ENCODE measurements at regions not wholly inside any gene's neighbourhood (a gene's known extent, or its start where the extent isn't known, plus 50 kb on each side); places are given as distances from the start of the nearest gene placed in this dataset.
"Not testable (repeated sequence)": the region's sequence is repeated elsewhere in the genome, so short reads cannot be mapped to it uniquely, and the experiment has no call there.

- Histone ChIP-seq H2AFZ (ENCODE audit: low read depth) (no peak overlapping the region), H3K9me2 (no peaks in the 10 kb centered on the region), H3K9me3 (no peaks in the 10 kb centered on the region), H4K20me1 (ENCODE audit: insufficient read depth) (no peaks in the 10 kb centered on the region), H3F3A (replicated peaks; ENCODE audit: insufficient read depth) (no peaks in the 10 kb centered on the region), H3K9ac (no peak overlapping the region), H3K4me1 (ENCODE audit: control insufficient read depth in 1 of 2, insufficient read depth in 2 of 2, low read depth in 1 of 2, low read length in 1 of 2) (no peaks in the 10 kb centered on the region), H3K4me2 (no peak overlapping the region), H3K79me2 (ENCODE audit: insufficient read depth) (no peaks in the 10 kb centered on the region), H3K4me3 (ENCODE audit: low read depth in 2 of 2, low read length in 1 of 2) (no peak overlapping the region), H3K36me3 (replicated peaks in 1 of 2; ENCODE audit: control insufficient read depth in 1 of 2, insufficient read depth in 2 of 2, low read length in 1 of 2) (no peaks in the 10 kb centered on the region), H3K27ac (ENCODE audit: low read depth in 2 of 2, low read length in 1 of 2) (no peak overlapping the region), H3K27me3 (ENCODE audit: insufficient read depth) (peaks cover 8% of the 10 kb centered on the region; the same call in 1 of the 2 replicates)
- ChIA-PET POLR2A (no interaction called here), CTCF (no interaction called here)
- DNase-seq, result no peak
- no peak for TF ChIP-seq RXRA (IDR thresholded peaks at IDR 0.05; ENCODE audit: borderline replicate concordance, low read depth)
- no peak for TF ChIP-seq CHD2 (IDR thresholded peaks at IDR 0.05; ENCODE audit: low read length, partially characterized antibody)
Observed at GRCh38 chr1:157448636-157449035, 103.7 kb downstream of the FCRL5 start.

DNA sequence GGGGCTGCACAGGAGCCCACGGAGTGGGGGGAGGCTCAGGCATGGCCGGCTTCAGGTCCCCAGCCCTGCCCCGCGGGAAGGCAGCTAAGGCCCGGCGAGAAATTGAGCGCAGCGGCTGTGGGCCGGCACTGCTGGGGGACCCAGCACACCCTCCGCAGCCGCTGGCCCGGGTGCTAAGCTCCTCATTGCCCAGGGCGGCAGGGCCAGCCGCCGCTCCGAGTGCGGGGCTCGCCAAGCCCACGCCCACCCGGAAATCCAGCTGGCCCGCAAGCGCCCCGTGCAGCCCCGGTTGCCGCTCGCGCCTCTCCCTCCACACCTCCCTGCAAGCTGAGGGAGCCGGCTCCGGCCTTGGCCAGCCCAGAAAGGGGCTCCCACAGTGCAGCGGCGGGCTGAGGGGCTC, 106.0 kb downstream of the FCRL5 start:
- H3K27ac ChIP-seq (ENCODE audit: low read depth in 2 of 2, low read length in 1 of 2); H3K4me3 ChIP-seq (ENCODE audit: low read depth in 2 of 2, low read length in 1 of 2); H3K36me3 ChIP-seq (replicated peaks in 1 of 2; ENCODE audit: control insufficient read depth in 1 of 2, insufficient read depth in 2 of 2, low read length in 1 of 2); CTCF ChIA-PET; H2AFZ ChIP-seq (ENCODE audit: low read depth); H3K9me2 ChIP-seq; H3K4me2 ChIP-seq; H3K9ac ChIP-seq; H3K79me2 ChIP-seq (ENCODE audit: insufficient read depth); H3K9me3 ChIP-seq; H4K20me1 ChIP-seq (ENCODE audit: insufficient read depth); H3F3A ChIP-seq (replicated peaks; ENCODE audit: insufficient read depth); DNase-seq; H3K4me1 ChIP-seq (ENCODE audit: control insufficient read depth in 1 of 2, insufficient read depth in 2 of 2, low read depth in 1 of 2, low read length in 1 of 2); H3K27me3 ChIP-seq (ENCODE audit: insufficient read depth); POLR2A ChIA-PET: not testable (repeated sequence)
- 0% methylated on average over 1 of the region's 31 CpGs for WGBS (ENCODE audit: low lambda C conversion rate)

- H3K9me2 ChIP-seq; H3K36me3 ChIP-seq (replicated peaks in 1 of 2; ENCODE audit: control insufficient read depth in 1 of 2, insufficient read depth in 2 of 2, low read length in 1 of 2); POLR2A ChIA-PET; H2AFZ ChIP-seq (ENCODE audit: low read depth); CTCF ChIA-PET; H3K27me3 ChIP-seq (ENCODE audit: insufficient read depth); H3K4me1 ChIP-seq (ENCODE audit: control insufficient read depth in 1 of 2, insufficient read depth in 2 of 2, low read depth in 1 of 2, low read length in 1 of 2); H3K9me3 ChIP-seq; DNase-seq; H4K20me1 ChIP-seq (ENCODE audit: insufficient read depth); H3K27ac ChIP-seq (ENCODE audit: low read depth in 2 of 2, low read length in 1 of 2); H3F3A ChIP-seq (replicated peaks; ENCODE audit: insufficient read depth); H3K9ac ChIP-seq; H3K79me2 ChIP-seq (ENCODE audit: insufficient read depth); H3K4me3 ChIP-seq (ENCODE audit: low read depth in 2 of 2, low read length in 1 of 2); H3K4me2 ChIP-seq: not testable (repeated sequence)
- 29% methylated on average over 10 of the region's 15 CpGs for WGBS (ENCODE audit: low lambda C conversion rate)
Observed at GRCh38 chr1:157445616-157446140, 106.6 kb downstream of the FCRL5 start.

GRCh38 chr1:157442065-157442464, 110.2 kb downstream of the FCRL5 start:
- H3K4me3 ChIP-seq (ENCODE audit: low read depth in 2 of 2, low read length in 1 of 2), result no peak overlapping the region
- no peaks in the 10 kb centered on the region for H3K79me2 ChIP-seq (ENCODE audit: insufficient read depth)
- H3K27ac ChIP-seq (ENCODE audit: low read depth in 2 of 2, low read length in 1 of 2), result no peak overlapping the region
- H3K9me3 ChIP-seq, result no peaks in the 10 kb centered on the region
- no peaks in the 10 kb centered on the region for H3K36me3 ChIP-seq (replicated peaks in 1 of 2; ENCODE audit: control insufficient read depth in 1 of 2, insufficient read depth in 2 of 2, low read length in 1 of 2)
- 45% methylated on average over 1 of the region's 1 CpG for WGBS (ENCODE audit: low lambda C conversion rate)
- H3K9me2 ChIP-seq, result no peaks in the 10 kb centered on the region
- DNase-seq, result no peak
- no peak overlapping the region for H3K9ac ChIP-seq
- H3K4me1 ChIP-seq (ENCODE audit: control insufficient read depth in 1 of 2, insufficient read depth in 2 of 2, low read depth in 1 of 2, low read length in 1 of 2), result no peaks in the 10 kb centered on the region
- H3F3A ChIP-seq (replicated peaks; ENCODE audit: insufficient read depth), result no peaks in the 10 kb centered on the region
- no peak overlapping the region for H2AFZ ChIP-seq (ENCODE audit: low read depth)
- H3K27me3 ChIP-seq (ENCODE audit: insufficient read depth), result peaks cover 8% of the 10 kb centered on the region; the same call in 1 of the 2 replicates
- ChIA-PET CTCF (no interaction called here), POLR2A (no interaction called here)
- no peaks in the 10 kb centered on the region for H4K20me1 ChIP-seq (ENCODE audit: insufficient read depth)
- H3K4me2 ChIP-seq, result no peak overlapping the region
- TF ChIP-seq, protein P1, sequence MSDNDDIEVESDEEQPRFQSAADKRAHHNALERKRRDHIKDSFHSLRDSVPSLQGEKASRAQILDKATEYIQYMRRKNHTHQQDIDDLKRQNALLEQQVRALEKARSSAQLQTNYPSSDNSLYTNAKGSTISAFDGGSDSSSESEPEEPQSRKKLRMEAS (IDR thresholded peaks at IDR 0.05; ENCODE audit: low read depth), result no peak
- TF ChIP-seq FOSL2 (IDR thresholded peaks at IDR 0.05; ENCODE audit: borderline replicate concordance, low read depth) (no peak), TEAD4 (IDR thresholded peaks at IDR 0.05; ENCODE audit: borderline replicate concordance, insufficient read depth) (no peak), EZH2phosphoT487 (IDR thresholded peaks at IDR 0.05; ENCODE audit: borderline replicate concordance, low read depth) (no peak), ELF1 (IDR thresholded peaks at IDR 0.05) (no peak), EP300 (IDR thresholded peaks at IDR 0.05; ENCODE audit: borderline replicate concordance in 1 of 2, low read depth in 1 of 2, low read length in 1 of 2) (no peak), SMC3 (IDR thresholded peaks at IDR 0.05; ENCODE audit: low read depth, low read length) (no peak), POLR2AphosphoS5 (IDR thresholded peaks at IDR 0.05; ENCODE audit: low read depth, low read length) (no peak), CHD2 (IDR thresholded peaks at IDR 0.05; ENCODE audit: low read length, partially characterized antibody) (no peak), TAF1 (IDR thresholded peaks at IDR 0.05; ENCODE audit: borderline replicate concordance, low read depth, low read length) (no peak), GATA2 (CRISPR knock-in tag; IDR thresholded peaks at IDR 0.05) (no peak), SIN3A (IDR thresholded peaks at IDR 0.05; ENCODE audit: borderline replicate concordance, low read depth, low read length) (no peak), GABPA (IDR thresholded peaks at IDR 0.05; ENCODE audit: low read depth) (no peak), NFIC (IDR thresholded peaks at IDR 0.05; ENCODE audit: borderline replicate concordance) (no peak), MXI1 (IDR thresholded peaks at IDR 0.05; ENCODE audit: low read depth, low read length) (no peak)
- TF ChIP-seq, protein P2, sequence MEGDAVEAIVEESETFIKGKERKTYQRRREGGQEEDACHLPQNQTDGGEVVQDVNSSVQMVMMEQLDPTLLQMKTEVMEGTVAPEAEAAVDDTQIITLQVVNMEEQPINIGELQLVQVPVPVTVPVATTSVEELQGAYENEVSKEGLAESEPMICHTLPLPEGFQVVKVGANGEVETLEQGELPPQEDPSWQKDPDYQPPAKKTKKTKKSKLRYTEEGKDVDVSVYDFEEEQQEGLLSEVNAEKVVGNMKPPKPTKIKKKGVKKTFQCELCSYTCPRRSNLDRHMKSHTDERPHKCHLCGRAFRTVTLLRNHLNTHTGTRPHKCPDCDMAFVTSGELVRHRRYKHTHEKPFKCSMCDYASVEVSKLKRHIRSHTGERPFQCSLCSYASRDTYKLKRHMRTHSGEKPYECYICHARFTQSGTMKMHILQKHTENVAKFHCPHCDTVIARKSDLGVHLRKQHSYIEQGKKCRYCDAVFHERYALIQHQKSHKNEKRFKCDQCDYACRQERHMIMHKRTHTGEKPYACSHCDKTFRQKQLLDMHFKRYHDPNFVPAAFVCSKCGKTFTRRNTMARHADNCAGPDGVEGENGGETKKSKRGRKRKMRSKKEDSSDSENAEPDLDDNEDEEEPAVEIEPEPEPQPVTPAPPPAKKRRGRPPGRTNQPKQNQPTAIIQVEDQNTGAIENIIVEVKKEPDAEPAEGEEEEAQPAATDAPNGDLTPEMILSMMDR (IDR thresholded peaks at IDR 0.05), result no peak

All from SK-N-SH (cell line).